HFFc6 (cell line): ENCODE measurements at regions not wholly inside any gene's neighbourhood (a gene's known extent, or its start where the extent isn't known, plus 50 kb on each side); places are given as distances from the start of the nearest gene placed in this dataset.
A peak's percentile ranks its signal among the peaks of the same experiment; 100 is the strongest.

Experiments used
- DNase-seq: peaks from one replicate; pipeline ENCODE4 v3.0.0-alpha.2; 2018
- H3K27ac Mint-ChIP-seq: 2 replicates; pipeline ENCODE4 v1.8.0; 2020; ENCODE audit warnings: mild to moderate bottlenecking, mixed read lengths
- H3K27me3 Mint-ChIP-seq: 2 replicates; pipeline ENCODE4 v1.8.0; 2021; ENCODE audit warnings: mild to moderate bottlenecking, moderate library complexity, mixed read lengths; ENCODE audit not compliant: insufficient read depth
- H3K36me3 Mint-ChIP-seq: 2 replicates; pipeline ENCODE4 v1.8.0; 2021; ENCODE audit warnings: low read depth, mixed read lengths
- H3K4me1 Mint-ChIP-seq: 2 replicates; pipeline ENCODE4 v1.8.0; 2020; ENCODE audit warnings: low read depth, mixed read lengths
- H3K4me3 Mint-ChIP-seq: 2 replicates; pipeline ENCODE4 v1.8.0; 2020; ENCODE audit warnings: mild to moderate bottlenecking, moderate library complexity, mixed read lengths
- H3K9me3 Mint-ChIP-seq: 2 replicates; pipeline ENCODE4 v1.8.0; 2020; ENCODE audit warnings: mild to moderate bottlenecking, mixed read lengths
- TF ChIP-seq, protein P1 (sequence below): fragments of 200-600 bp; sonication (generic); IDR thresholded peaks from 2 replicates; pipeline ENCODE4 v1.5.0; 2021; ENCODE audit warnings: antibody characterized with exemption, mild to moderate bottlenecking

GRCh38 chr2:43165378-43166069 lies 60.9 kb downstream of the ZFP36L2 start:
- H3K9me3 Mint-ChIP-seq: no peaks in the 10 kb centered on the region
- H3K27ac Mint-ChIP-seq: no peak overlapping the region
- peaks cover 22% of the 10 kb centered on the region for H3K4me1 Mint-ChIP-seq
- no peak overlapping the region for H3K4me3 Mint-ChIP-seq
- no peaks in the 10 kb centered on the region for H3K36me3 Mint-ChIP-seq
- peaks cover 3% of the 10 kb centered on the region; the same call in 1 of the 2 replicates for H3K27me3 Mint-ChIP-seq
- TF ChIP-seq, protein P1, sequence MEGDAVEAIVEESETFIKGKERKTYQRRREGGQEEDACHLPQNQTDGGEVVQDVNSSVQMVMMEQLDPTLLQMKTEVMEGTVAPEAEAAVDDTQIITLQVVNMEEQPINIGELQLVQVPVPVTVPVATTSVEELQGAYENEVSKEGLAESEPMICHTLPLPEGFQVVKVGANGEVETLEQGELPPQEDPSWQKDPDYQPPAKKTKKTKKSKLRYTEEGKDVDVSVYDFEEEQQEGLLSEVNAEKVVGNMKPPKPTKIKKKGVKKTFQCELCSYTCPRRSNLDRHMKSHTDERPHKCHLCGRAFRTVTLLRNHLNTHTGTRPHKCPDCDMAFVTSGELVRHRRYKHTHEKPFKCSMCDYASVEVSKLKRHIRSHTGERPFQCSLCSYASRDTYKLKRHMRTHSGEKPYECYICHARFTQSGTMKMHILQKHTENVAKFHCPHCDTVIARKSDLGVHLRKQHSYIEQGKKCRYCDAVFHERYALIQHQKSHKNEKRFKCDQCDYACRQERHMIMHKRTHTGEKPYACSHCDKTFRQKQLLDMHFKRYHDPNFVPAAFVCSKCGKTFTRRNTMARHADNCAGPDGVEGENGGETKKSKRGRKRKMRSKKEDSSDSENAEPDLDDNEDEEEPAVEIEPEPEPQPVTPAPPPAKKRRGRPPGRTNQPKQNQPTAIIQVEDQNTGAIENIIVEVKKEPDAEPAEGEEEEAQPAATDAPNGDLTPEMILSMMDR: peak; percentile 39
- DNase-seq: no peak

- Mint-ChIP-seq H3K27me3 (peaks cover 3% of the 10 kb centered on the region; the same call in 1 of the 2 replicates), H3K9me3 (no peaks in the 10 kb centered on the region), H3K4me3 (no peak overlapping the region), H3K4me1 (peaks cover 30% of the 10 kb centered on the region), H3K27ac (no peak overlapping the region), H3K36me3 (no peaks in the 10 kb centered on the region)
- no peak for DNase-seq
- TF ChIP-seq, protein P1: no peak
Measured at GRCh38 chr2:43164686-43165085, 61.7 kb downstream of the ZFP36L2 start.

DNA sequence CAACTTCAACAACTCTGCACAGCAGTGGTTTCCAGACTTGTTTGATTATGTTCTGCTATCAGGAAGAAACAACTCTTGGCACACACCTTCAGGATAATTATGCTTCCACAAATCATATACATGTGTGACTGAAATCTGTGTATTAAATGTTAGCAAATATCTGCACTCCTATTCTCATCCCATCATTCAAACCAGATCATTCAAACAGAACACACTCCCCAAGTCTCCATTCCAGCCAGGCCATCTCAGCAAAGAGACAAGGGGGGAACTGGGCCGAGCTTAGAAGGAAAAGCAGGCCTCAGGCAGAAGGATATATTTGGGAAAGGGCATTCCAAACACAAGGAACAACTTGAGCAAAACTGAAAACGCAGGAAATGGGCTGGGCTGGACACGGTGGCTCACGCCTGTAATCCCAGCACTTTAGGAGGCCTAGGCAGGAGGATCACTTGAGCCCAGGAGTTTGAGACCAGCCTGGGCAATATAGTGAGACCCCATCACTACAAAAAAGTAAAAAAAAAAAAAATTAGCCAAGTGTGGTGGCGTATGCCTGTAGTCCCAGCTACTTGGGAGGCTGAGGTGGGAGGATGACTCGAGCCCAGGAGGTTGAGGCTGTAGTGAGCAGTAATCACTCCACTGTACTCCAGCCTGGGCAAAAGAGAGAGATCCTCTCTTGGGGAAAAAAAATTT lies 62.7 kb downstream of the ZFP36L2 start:
- TF ChIP-seq, protein P1: no peak
- Mint-ChIP-seq H3K4me1 (peaks cover 33% of the 10 kb centered on the region), H3K4me3 (no peak overlapping the region), H3K27ac (no peak overlapping the region), H3K9me3 (no peaks in the 10 kb centered on the region), H3K36me3 (no peaks in the 10 kb centered on the region), H3K27me3 (peaks cover 3% of the 10 kb centered on the region; the same call in 1 of the 2 replicates)
- no peak for DNase-seq

DNA sequence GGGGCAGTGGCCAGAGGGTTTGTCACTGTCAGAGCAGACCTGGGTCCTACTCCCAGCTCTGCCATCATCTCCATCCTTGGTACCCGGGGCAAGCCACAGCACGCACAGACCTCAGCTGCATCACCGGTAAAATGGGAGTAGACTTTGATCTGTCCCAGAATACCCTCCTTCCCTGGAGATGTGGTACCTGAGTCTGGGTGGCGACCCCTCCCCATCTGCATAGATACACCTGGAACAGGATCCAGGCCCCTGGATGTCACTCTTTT lies 64.0 kb downstream of the ZFP36L2 start:
- no peak overlapping the region for H3K27ac Mint-ChIP-seq
- no peak for DNase-seq
- no peak overlapping the region for H3K4me3 Mint-ChIP-seq
- H3K27me3 Mint-ChIP-seq: peaks cover 3% of the 10 kb centered on the region; the same call in 1 of the 2 replicates
- H3K4me1 Mint-ChIP-seq: peaks cover 32% of the 10 kb centered on the region
- no peaks in the 10 kb centered on the region for H3K9me3 Mint-ChIP-seq
- TF ChIP-seq, protein P1: no peak
- H3K36me3 Mint-ChIP-seq: no peaks in the 10 kb centered on the region

GRCh38 chr2:43161650-43162510 lies 64.5 kb downstream of the ZFP36L2 start:
- Mint-ChIP-seq H3K4me3 (no peak overlapping the region), H3K36me3 (no peaks in the 10 kb centered on the region), H3K9me3 (no peaks in the 10 kb centered on the region), H3K27ac (no peak overlapping the region), H3K27me3 (peaks cover 3% of the 10 kb centered on the region; the same call in 1 of the 2 replicates), H3K4me1 (peaks cover 30% of the 10 kb centered on the region)
- DNase-seq: no peak
- TF ChIP-seq, protein P1: no peak
